DOHH2 (cell line): ENCODE measurements at regions not wholly inside any gene's neighbourhood (a gene's known extent, or its start where the extent isn't known, plus 50 kb on each side); places are given as distances from the start of the nearest gene placed in this dataset.

Source experiments
- H3F3A ChIP-seq: fragments of 200-600 bp; sonication (generic), shearing (Covaris generic); 2 replicates; pipeline ENCODE4 v1.6.0; 2016; ENCODE audit warnings: antibody characterized with exemption, mild to moderate bottlenecking; ENCODE audit not compliant: control insufficient read depth, insufficient read depth
- H3K27ac ChIP-seq: fragments of 200-600 bp; sonication (generic); 2 replicates; pipeline ENCODE4 v1.5.1; 2014; ENCODE audit warnings: low read depth, mild to moderate bottlenecking, low read length, moderate library complexity
- H3K27me3 ChIP-seq: fragments of 200-600 bp; sonication (generic); 2 replicates; pipeline ENCODE4 v1.6.1; 2014; ENCODE audit warnings: mild to moderate bottlenecking, low read length, mixed read lengths; ENCODE audit not compliant: control insufficient read depth
- H3K36me3 ChIP-seq: fragments of 200-600 bp; sonication (generic); 2 replicates; pipeline ENCODE4 v1.6.1; 2014; ENCODE audit warnings: mild to moderate bottlenecking, low read length, moderate library complexity, mixed read lengths; ENCODE audit not compliant: control insufficient read depth
- H3K4me1 ChIP-seq: fragments of 200-600 bp; sonication (generic); 2 replicates; pipeline ENCODE4 v1.6.1; 2014; ENCODE audit warnings: mild to moderate bottlenecking, low read length, mixed read lengths; ENCODE audit not compliant: control insufficient read depth
- H3K4me2 ChIP-seq: fragments of 200-600 bp; sonication (generic); 2 replicates; pipeline ENCODE4 v1.6.0; 2014; ENCODE audit warnings: mild to moderate bottlenecking, low read length, moderate library complexity
- H3K4me3 ChIP-seq: fragments of 200-600 bp; sonication (generic); 2 replicates; pipeline ENCODE4 v1.5.1; 2014; ENCODE audit warnings: mild to moderate bottlenecking, low read length, mixed read lengths
- H3K79me2 ChIP-seq: fragments of 200-600 bp; sonication (generic); 2 replicates; pipeline ENCODE4 v1.6.1; 2014; ENCODE audit warnings: mild to moderate bottlenecking, low read length, mixed read lengths; ENCODE audit not compliant: control insufficient read depth
- H3K9me2 ChIP-seq: fragments of 200-600 bp; sonication (generic); replicated peaks from 2 replicates; pipeline ENCODE4 v1.6.1; 2014; ENCODE audit warnings: mild to moderate bottlenecking, low read length, mixed read lengths; ENCODE audit not compliant: control insufficient read depth
- H3K9me3 ChIP-seq: fragments of 200-600 bp; sonication (generic); 2 replicates; pipeline ENCODE4 v1.6.1; 2014; ENCODE audit warnings: antibody characterized with exemption, low read length, mixed read lengths; ENCODE audit not compliant: control insufficient read depth, insufficient read depth
- H4K20me1 ChIP-seq: fragments of 200-600 bp; sonication (generic); 2 replicates; pipeline ENCODE4 v1.6.0; 2014; ENCODE audit warnings: low read depth, mild to moderate bottlenecking, antibody characterized with exemption, low read length, moderate library complexity; ENCODE audit not compliant: control insufficient read depth, insufficient read depth
- EZH2phosphoT487 ChIP-seq: fragments of 200-600 bp; sonication (generic); IDR thresholded peaks from 2 replicates; pipeline ENCODE4 v1.6.1; 2017; ENCODE audit warnings: borderline replicate concordance, mild to moderate bottlenecking, antibody characterized with exemption, low read length, moderate library complexity, mixed read lengths
- TF ChIP-seq, protein P1 (sequence below): fragments of 200-600 bp; sonication (generic); IDR thresholded peaks from one replicate; pipeline ENCODE4 v1.5.1; 2014; ENCODE audit warnings: antibody characterized with exemption, mild to moderate bottlenecking, low read depth, low read length; ENCODE audit not compliant: poor library complexity, severe bottlenecking

DNA sequence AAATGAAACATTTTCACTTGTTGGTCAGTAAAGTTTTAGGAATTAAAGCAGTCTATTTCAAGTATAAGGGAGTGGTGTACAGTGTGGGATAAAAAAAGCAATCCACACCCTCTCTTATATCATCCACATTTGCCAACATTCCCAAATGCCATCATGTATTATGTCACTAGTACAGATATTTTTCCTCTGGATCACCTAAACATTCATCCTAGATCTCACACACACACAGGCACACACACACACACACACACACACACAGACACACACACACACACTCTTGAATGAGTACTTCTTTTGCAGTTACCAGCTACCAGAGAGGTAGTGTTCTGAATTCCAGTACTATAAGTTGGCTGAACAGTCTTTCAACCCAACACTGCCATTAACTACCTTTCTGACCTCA lies 1369.1 kb upstream of the ADGRL4 start:
- Histone ChIP-seq H3K27ac (no peak overlapping the region), H3K9me2 (no peaks in the 10 kb centered on the region), H3K4me2 (no peak overlapping the region), H3K4me3 (no peak overlapping the region), H3K4me1 (no peaks in the 10 kb centered on the region), H4K20me1 (no peaks in the 10 kb centered on the region), H3K79me2 (no peaks in the 10 kb centered on the region), H3K36me3 (no peaks in the 10 kb centered on the region), H3F3A (no peaks in the 10 kb centered on the region), H3K27me3 (no peaks in the 10 kb centered on the region), H3K9me3 (no peaks in the 10 kb centered on the region)
- TF ChIP-seq, protein P1, sequence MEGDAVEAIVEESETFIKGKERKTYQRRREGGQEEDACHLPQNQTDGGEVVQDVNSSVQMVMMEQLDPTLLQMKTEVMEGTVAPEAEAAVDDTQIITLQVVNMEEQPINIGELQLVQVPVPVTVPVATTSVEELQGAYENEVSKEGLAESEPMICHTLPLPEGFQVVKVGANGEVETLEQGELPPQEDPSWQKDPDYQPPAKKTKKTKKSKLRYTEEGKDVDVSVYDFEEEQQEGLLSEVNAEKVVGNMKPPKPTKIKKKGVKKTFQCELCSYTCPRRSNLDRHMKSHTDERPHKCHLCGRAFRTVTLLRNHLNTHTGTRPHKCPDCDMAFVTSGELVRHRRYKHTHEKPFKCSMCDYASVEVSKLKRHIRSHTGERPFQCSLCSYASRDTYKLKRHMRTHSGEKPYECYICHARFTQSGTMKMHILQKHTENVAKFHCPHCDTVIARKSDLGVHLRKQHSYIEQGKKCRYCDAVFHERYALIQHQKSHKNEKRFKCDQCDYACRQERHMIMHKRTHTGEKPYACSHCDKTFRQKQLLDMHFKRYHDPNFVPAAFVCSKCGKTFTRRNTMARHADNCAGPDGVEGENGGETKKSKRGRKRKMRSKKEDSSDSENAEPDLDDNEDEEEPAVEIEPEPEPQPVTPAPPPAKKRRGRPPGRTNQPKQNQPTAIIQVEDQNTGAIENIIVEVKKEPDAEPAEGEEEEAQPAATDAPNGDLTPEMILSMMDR: no peak

DNA sequence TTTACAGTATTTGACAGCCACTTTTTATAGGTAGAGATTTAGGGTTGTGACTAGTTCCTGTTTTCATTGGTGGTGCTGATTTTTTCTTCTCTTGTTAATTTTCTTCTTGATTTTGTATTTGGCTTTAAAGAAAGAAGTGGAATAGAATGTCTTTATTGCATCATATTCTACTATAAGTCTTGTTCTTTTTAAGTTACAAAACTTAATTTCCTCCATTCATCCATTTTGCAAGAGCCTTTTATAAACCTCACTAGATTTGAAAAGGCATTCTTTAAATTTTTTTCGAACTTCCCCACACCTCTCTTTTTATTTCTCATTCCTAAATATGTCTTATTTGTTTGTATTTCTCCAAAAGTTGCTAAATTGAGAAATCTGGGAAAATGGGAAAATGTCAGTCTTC lies 1368.6 kb upstream of the ADGRL4 start:
- Histone ChIP-seq H4K20me1 (no peaks in the 10 kb centered on the region), H3K4me1 (no peaks in the 10 kb centered on the region), H3K36me3 (no peaks in the 10 kb centered on the region), H3K9me2 (no peaks in the 10 kb centered on the region), H3K9me3 (no peaks in the 10 kb centered on the region), H3K79me2 (no peaks in the 10 kb centered on the region), H3K4me2 (no peak overlapping the region), H3K27me3 (no peaks in the 10 kb centered on the region), H3K4me3 (no peak overlapping the region), H3K27ac (no peak overlapping the region), H3F3A (no peaks in the 10 kb centered on the region)
- TF ChIP-seq, protein P1: no peak
- TF ChIP-seq EZH2phosphoT487: no peak

DNA sequence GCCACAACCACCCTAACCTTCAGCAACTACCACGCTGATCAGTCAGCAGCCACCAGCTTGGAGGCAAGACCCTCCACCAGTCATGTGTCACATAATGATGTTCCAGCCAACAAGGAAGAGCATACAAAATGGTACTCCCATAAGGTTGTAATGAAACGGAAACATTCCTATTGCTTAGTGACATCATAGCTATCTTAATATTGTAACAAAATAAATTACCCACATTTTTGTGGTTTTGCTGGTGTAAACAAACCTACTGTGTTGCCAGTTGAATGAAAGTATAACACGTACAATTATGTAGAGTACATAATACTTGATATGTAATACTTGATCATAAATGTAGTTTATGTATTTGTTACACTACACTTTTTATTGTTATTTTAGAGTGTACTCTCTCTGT lies 1363.2 kb upstream of the ADGRL4 start:
- Histone ChIP-seq H3K4me3 (no peak overlapping the region), H3K36me3 (no peaks in the 10 kb centered on the region), H3K27me3 (no peaks in the 10 kb centered on the region), H3K27ac (no peak overlapping the region), H3K9me3 (no peaks in the 10 kb centered on the region), H3F3A (no peaks in the 10 kb centered on the region), H4K20me1 (no peaks in the 10 kb centered on the region), H3K4me2 (no peak overlapping the region), H3K4me1 (no peaks in the 10 kb centered on the region), H3K9me2 (no peaks in the 10 kb centered on the region), H3K79me2 (no peaks in the 10 kb centered on the region)
- TF ChIP-seq, protein P1: no peak
- TF ChIP-seq EZH2phosphoT487: no peak

DNA sequence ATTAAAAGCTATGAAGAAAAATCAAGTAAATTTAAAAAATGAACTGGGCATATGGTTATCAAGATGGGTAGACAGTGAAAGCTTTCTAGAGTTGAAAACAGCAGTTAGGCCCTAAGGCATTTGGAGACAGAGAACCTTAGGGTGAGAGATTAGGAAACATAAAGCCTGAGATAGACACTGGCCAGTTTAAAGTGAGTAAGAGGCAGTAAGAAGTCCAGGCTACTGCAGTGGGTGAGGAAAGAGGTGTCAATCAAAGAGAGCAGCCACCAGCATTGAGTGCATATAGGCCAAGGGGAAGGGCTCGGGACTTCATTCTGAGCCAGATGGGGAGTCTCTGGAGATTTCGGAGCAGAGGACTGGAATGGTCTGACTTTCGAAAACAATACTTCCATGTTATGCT lies 1360.5 kb upstream of the ADGRL4 start:
- Histone ChIP-seq H3K4me2 (no peak overlapping the region), H3K36me3 (no peaks in the 10 kb centered on the region), H3K9me2 (no peaks in the 10 kb centered on the region), H3K27me3 (no peaks in the 10 kb centered on the region), H3K79me2 (no peaks in the 10 kb centered on the region), H4K20me1 (no peaks in the 10 kb centered on the region), H3K4me1 (no peaks in the 10 kb centered on the region), H3K4me3 (no peak overlapping the region), H3K27ac (no peak overlapping the region), H3K9me3 (no peaks in the 10 kb centered on the region), H3F3A (no peaks in the 10 kb centered on the region)
- TF ChIP-seq, protein P1: no peak
- TF ChIP-seq EZH2phosphoT487: no peak
